GM13977 (cell line): ENCODE measurements at regions not wholly inside any gene's neighbourhood (a gene's known extent, or its start where the extent isn't known, plus 50 kb on each side); places are given as distances from the start of the nearest gene placed in this dataset.
"Not testable (repeated sequence)": the region's sequence is repeated elsewhere in the genome, so short reads cannot be mapped to it uniquely, and the experiment has no call there.

ENCODE experiments used
- DNase-seq: peaks from one replicate; pipeline ENCODE4 v3.0.0; 2012; ENCODE audit warnings: low spot score
- in situ Hi-C: fragments of 300-500 bp; cut with MboI; formaldehyde crosslinking; loops from one replicate; pipeline ENCODE4 v1.12.0; 2022; ENCODE audit warnings: low sequenced_read_pairs, low pct_unique_long_range_greater_than_20kb, mixed read lengths, inconsistent platforms; ENCODE audit not compliant: unreplicated experiment
- TF ChIP-seq, protein P1 (sequence below): IDR thresholded peaks from 2 replicates; pipeline ENCODE4 v1.5.1; 2012; ENCODE audit warnings: mild to moderate bottlenecking, control low read depth; ENCODE audit not compliant: insufficient read depth; ENCODE audit errors: extremely low read depth, missing control alignments

DNA sequence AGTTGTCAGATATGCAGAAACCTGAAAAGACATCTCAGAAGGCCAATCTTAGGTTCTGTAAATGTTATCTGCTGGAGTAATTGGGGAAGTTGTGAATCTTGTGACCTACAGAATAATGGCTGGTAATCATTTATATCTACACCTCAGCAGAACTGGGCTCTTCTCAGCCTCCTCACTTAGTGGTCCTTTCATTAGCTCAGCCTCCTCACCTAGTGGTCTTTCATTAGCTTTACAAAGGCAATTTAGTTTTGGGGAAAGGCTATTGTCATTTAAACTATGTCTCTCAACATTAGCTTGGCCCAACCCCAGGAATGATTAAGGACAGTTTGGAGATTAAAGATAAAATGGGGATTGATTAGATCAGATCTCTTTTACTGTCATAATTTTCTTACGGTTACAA lies 284.2 kb upstream of the SGCD start:
- in situ Hi-C loops: no loop called here
- no peak for DNase-seq
- TF ChIP-seq, protein P1, sequence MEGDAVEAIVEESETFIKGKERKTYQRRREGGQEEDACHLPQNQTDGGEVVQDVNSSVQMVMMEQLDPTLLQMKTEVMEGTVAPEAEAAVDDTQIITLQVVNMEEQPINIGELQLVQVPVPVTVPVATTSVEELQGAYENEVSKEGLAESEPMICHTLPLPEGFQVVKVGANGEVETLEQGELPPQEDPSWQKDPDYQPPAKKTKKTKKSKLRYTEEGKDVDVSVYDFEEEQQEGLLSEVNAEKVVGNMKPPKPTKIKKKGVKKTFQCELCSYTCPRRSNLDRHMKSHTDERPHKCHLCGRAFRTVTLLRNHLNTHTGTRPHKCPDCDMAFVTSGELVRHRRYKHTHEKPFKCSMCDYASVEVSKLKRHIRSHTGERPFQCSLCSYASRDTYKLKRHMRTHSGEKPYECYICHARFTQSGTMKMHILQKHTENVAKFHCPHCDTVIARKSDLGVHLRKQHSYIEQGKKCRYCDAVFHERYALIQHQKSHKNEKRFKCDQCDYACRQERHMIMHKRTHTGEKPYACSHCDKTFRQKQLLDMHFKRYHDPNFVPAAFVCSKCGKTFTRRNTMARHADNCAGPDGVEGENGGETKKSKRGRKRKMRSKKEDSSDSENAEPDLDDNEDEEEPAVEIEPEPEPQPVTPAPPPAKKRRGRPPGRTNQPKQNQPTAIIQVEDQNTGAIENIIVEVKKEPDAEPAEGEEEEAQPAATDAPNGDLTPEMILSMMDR: no peak

GRCh38 chr5:156043351-156043750 lies 283.6 kb upstream of the SGCD start:
- in situ Hi-C loops: no loop called here
- no peak for DNase-seq
- TF ChIP-seq, protein P1: no peak

DNA sequence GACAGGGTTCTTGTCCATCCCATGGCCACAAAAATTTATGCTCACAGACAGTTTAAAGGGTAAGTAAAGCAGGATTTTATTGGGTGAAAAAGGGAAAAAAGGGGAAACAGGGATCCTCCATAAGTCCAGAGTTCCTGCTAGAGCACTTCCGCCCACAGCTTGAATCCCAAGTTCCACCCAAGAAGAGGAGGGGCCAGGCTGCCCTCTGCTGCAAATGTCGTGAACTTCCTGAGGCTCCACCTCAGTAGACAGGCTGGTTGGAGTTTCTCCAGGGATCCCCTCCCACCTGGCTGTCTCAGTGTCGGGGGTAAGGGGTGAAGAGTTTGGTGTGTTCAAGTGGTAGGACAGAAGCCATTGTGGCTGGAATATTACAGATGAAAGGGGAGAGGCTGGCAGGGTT lies 275.0 kb upstream of the SGCD start:
- TF ChIP-seq, protein P1: no peak
- DNase-seq: no peak
- in situ Hi-C loops: no loop called here

GRCh38 chr5:156052656-156053055 lies 274.3 kb upstream of the SGCD start:
- DNase-seq: no peak
- TF ChIP-seq, protein P1: no peak
- in situ Hi-C loops: no loop called here

DNA sequence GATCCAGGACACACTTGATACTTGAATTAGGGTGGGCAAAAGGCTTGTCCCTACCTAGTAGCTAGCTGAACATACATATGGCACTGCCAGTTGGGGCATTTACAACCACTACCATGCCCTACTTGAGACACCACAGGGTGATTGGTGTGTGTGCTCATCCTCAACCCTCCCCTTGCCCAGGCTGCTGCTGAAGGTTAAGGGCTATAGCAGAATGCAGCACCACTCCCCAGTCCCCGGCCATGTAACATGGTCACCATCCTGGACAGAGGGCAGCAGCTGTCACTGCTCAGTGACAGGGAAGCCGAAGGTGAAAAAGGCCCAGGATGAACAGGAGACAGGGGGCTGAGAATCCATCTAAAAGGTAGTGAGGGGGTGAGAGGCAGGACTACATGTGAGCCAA lies 273.9 kb upstream of the SGCD start:
- no peak for DNase-seq
- TF ChIP-seq, protein P1: no peak
- in situ Hi-C loops: no loop called here

DNA sequence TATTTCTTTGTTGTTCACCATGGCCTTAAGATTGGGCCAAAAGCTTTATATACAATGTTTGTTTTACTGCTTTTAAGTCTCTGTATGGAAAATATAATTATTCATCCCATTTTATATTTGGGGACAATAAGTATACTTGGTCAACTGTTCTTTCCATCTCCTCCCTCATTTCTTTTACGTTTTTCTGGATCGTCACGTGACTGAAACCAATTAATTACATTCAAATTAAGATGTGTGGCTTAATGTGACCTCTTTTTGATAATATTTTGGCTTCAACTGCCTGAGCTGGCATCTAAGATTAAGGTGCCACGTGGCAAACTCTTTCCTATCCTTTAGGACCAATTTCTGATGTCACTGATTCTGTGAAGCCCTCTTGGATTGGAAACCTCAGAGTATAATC lies 250.1 kb upstream of the SGCD start:
- in situ Hi-C loops: no loop called here
- TF ChIP-seq, protein P1: no peak
- DNase-seq: no peak

DNA sequence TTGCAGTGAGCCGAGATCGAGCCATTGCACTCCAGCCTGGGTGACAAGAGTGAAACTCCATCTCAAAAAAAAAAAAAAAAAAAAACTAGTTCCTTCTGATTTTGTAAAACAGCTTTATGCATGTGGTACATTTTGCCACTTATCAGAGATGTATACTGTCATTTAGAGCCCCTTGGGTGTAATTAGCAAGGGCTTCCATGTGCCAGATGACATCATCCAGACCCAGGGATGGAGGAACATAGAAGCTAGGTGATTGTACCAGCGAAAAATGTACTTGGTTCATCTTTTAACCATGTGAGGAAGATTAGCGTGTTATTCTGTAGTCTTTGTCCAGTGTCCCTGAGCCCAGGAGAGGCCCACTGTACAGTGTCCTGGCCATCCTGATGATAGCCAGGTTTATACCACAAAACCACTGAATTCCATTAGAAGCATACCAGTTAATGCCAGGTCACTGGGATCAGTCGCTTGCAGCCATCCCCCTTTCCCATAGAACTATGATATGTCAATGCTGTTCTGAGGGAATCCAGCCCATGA lies 239.3 kb upstream of the SGCD start:
- TF ChIP-seq, protein P1: no peak

GRCh38 chr5:156089955-156090940 lies 236.7 kb upstream of the SGCD start:
- in situ Hi-C loops, DNase-seq: not testable (repeated sequence)

More for the DNA sequence above, 239.3 kb upstream of the SGCD start:
- in situ Hi-C loops: no loop called here
- no peak for DNase-seq
